Ishikawa (cell line): ENCODE measurements at regions not wholly inside any gene's neighbourhood (a gene's known extent, or its start where the extent isn't known, plus 50 kb on each side); places are given as distances from the start of the nearest gene placed in this dataset.

Source experiments
- CEBPB ChIP-seq: IDR thresholded peaks from 2 replicates; pipeline ENCODE4 v1.6.1; 2012
- CREB1 ChIP-seq: IDR thresholded peaks from 2 replicates; pipeline ENCODE4 v1.6.1; 2012; ENCODE audit warnings: low read depth
- EGR1 ChIP-seq: IDR thresholded peaks from 2 replicates; pipeline ENCODE4 v1.6.1; 2012
- EP300 ChIP-seq: IDR thresholded peaks from 2 replicates; pipeline ENCODE4 v1.6.1; 2012; ENCODE audit warnings: borderline replicate concordance
- FOXM1 ChIP-seq: IDR thresholded peaks from 2 replicates; pipeline ENCODE4 v1.6.1; 2012; ENCODE audit warnings: low read depth, borderline replicate concordance
- MAX ChIP-seq: IDR thresholded peaks from 2 replicates; pipeline ENCODE4 v1.6.1; 2012
- NFIC ChIP-seq: IDR thresholded peaks from 2 replicates; pipeline ENCODE4 v1.6.1; 2012
- RAD21 ChIP-seq: IDR thresholded peaks from 2 replicates; pipeline ENCODE4 v1.6.1; 2012; ENCODE audit warnings: low read depth
- REST ChIP-seq: IDR thresholded peaks from 2 replicates; pipeline ENCODE4 v1.6.1; 2012; ENCODE audit warnings: low read depth, mild to moderate bottlenecking
- TAF1 ChIP-seq: IDR thresholded peaks from 2 replicates; pipeline ENCODE4 v1.6.1; 2012; ENCODE audit warnings: low read depth, mild to moderate bottlenecking
- TCF12 ChIP-seq: IDR thresholded peaks from 2 replicates; pipeline ENCODE4 v1.6.1; 2012; ENCODE audit warnings: low read depth
- TEAD4 ChIP-seq: IDR thresholded peaks from 2 replicates; pipeline ENCODE4 v1.6.1; 2012
- USF1 ChIP-seq: IDR thresholded peaks from 2 replicates; pipeline ENCODE4 v1.6.1; 2012
- YY1 ChIP-seq: IDR thresholded peaks from 2 replicates; pipeline ENCODE4 v1.6.1; 2012; ENCODE audit warnings: low read depth
- ZBTB7A ChIP-seq: IDR thresholded peaks from 2 replicates; pipeline ENCODE4 v1.6.1; 2012; ENCODE audit warnings: low read depth

GRCh38 chr13:40120781-40121180 is 465.3 kb downstream of the COG6 start:
- no peak for TF ChIP-seq EGR1
- no peak for TF ChIP-seq TEAD4
- no peak for TF ChIP-seq TCF12
- TF ChIP-seq REST, result no peak
- no peak for TF ChIP-seq ZBTB7A
- TF ChIP-seq TAF1, result no peak
- no peak for TF ChIP-seq RAD21
- no peak for TF ChIP-seq USF1
- no peak for TF ChIP-seq YY1
- TF ChIP-seq CEBPB, result no peak
- TF ChIP-seq FOXM1, result no peak
- no peak for TF ChIP-seq MAX
- no peak for TF ChIP-seq CREB1
- no peak for TF ChIP-seq NFIC
- TF ChIP-seq EP300, result no peak

DNA sequence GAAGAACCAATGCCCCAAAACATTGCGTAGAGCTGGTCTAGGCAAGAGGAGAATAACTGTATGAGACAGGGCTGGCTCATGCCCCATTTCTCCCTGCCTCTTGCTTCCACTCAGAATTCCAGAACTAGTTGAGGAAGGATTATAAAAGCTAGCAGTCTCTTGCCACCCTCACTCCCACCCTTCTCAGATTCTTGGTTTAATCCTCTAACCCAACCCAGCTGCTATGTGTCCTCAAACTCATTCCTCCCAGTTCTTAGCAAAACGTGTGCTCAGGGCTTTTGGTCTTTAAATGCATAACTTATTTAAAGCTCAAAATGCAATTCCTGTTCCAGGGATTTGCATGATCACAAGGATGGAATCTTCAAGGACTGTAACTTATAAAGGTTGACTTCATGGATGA is 466.3 kb downstream of the COG6 start:
- TF ChIP-seq FOXM1, result no peak
- TF ChIP-seq REST, result no peak
- TF ChIP-seq YY1, result no peak
- TF ChIP-seq RAD21, result no peak
- TF ChIP-seq NFIC, result no peak
- TF ChIP-seq TCF12, result no peak
- TF ChIP-seq EGR1, result no peak
- no peak for TF ChIP-seq TAF1

DNA sequence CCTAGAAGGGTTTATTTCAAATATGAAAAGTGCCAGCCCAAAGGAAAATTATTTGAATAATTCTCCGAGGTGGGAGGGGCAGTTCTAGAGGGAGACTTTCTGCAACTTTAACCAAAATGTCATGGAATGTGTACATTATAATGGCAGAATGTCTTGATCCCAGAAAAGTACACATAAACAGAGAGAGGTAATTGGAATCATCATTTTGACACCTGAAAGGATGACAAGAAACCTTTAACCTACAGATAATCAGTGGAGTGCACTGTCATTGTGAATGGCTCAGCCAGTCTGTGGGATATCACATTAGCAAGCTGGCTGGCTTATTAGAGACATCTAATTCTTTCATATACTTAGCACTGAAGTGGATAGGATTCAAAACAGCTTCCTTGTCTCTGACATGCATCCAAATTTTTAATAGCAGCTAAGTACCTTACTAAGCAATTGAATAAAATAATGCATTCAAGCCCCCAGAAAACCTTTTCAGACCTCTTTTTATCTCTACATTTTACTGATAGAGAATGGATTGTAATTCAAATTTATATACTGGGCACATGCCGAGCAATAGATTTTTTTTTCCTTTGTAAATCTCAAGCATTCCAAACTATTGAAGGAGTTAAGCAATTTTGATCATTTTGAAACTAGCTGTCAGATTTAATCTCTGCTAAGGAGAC is 468.6 kb downstream of the COG6 start:
- no peak for TF ChIP-seq RAD21
- TF ChIP-seq FOXM1, result no peak
- no peak for TF ChIP-seq NFIC
- TF ChIP-seq CREB1, result no peak
- TF ChIP-seq REST, result no peak
- no peak for TF ChIP-seq EP300
- TF ChIP-seq ZBTB7A, result no peak
- no peak for TF ChIP-seq CEBPB
- TF ChIP-seq TCF12, result no peak
- no peak for TF ChIP-seq MAX
- TF ChIP-seq EGR1, result no peak

DNA sequence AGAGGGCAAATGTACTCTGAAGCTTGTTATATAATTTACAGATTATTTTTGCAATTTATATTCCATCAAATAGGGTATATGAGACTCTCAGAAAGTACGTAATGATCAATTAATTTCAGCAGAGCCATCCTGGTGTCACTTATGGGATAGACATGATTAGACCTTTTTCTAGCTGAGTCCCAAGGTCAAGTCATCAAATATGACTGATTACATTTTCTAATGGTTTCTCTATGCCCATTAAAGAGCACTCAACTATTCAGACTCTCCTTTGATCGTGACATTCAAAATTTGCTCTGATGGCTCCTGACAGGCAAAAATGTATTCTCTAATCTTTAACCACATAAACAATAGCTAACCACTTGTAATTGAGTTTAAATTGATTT is 469.2 kb downstream of the COG6 start:
- no peak for TF ChIP-seq EP300
- TF ChIP-seq TCF12, result no peak
- TF ChIP-seq TEAD4, result no peak
- no peak for TF ChIP-seq CREB1
- no peak for TF ChIP-seq YY1
- no peak for TF ChIP-seq ZBTB7A
- TF ChIP-seq TAF1, result no peak
- TF ChIP-seq USF1, result no peak
- no peak for TF ChIP-seq REST
- no peak for TF ChIP-seq MAX
- no peak for TF ChIP-seq RAD21
- no peak for TF ChIP-seq EGR1
